A673 (cell line): ENCODE measurements at regions not wholly inside any gene's neighbourhood (a gene's known extent, or its start where the extent isn't known, plus 50 kb on each side); places are given as distances from the start of the nearest gene placed in this dataset.

Experiments
- CTCF ChIP-seq: fragments of 300-800, 200-600 bp; sonication (generic); conservative IDR thresholded peaks from 2 replicates; pipeline ENCODE4 v1.5.1; 2017; ENCODE audit warnings: low read depth, mild to moderate bottlenecking, antibody characterized with exemption, low read length, moderate library complexity, mixed read lengths
- EZH2 ChIP-seq: fragments of 200-600 bp; sonication (generic); IDR thresholded peaks from 2 replicates; pipeline ENCODE4 v1.6.1; 2017; ENCODE audit warnings: borderline replicate concordance, low read depth, mild to moderate bottlenecking, mixed read lengths, antibody characterized with exemption, low read length; ENCODE audit not compliant: poor library complexity, severe bottlenecking

GRCh38 chr6:71395731-71396409, 107.3 kb downstream of the OGFRL1 start:
- TF ChIP-seq CTCF, result no peak
- TF ChIP-seq EZH2, result no peak
